ENCODE measurements at regions not wholly inside any gene's neighbourhood (a gene's known extent, or its start where the extent isn't known, plus 50 kb on each side); places are given as distances from the start of the nearest gene placed in this dataset.

DNA sequence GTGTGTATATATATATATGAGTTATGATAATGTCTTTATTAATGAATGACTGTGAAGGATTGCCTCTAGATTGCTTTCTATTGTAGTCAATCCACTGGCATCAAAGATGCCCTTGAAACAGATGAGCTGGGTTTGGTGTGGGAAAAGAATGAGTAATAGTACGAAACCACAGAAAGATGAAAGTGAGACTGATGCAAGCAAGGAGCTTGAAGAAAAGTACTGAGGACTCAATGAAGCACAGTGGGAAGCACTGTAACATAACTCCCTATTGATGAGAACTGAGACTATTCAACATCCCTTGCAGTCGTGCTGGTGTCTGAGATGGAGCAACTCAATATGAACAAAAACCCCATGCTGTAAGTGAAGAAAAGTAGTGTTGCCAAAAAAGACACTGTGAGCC lies 1794.2 kb downstream of the SLITRK5 start:
- Histone ChIP-seq H3K36me3 (ENCODE audit: insufficient read depth, insufficient read length, low read length) (no peaks in the 10 kb centered on the region), H3K27me3 (ENCODE audit: insufficient read depth, insufficient read length) (no peaks in the 10 kb centered on the region), H3K4me3 (ENCODE audit: insufficient read length, low read depth) (no peak overlapping the region), H3K9ac (ENCODE audit: insufficient read length, low read depth) (no peak overlapping the region), H3K9me3 (ENCODE audit: insufficient read depth, low read length) (no peaks in the 10 kb centered on the region), H3K4me1 (ENCODE audit: insufficient read depth, insufficient read length) (no peaks in the 10 kb centered on the region)
- TF ChIP-seq ZNF274 (IDR thresholded peaks at IDR 0.05; ENCODE audit: low read depth, low read length) (no peak), YY1 (IDR thresholded peaks at IDR 0.05; ENCODE audit: insufficient read depth, insufficient read length) (no peak), SUZ12 (IDR thresholded peaks at IDR 0.05; ENCODE audit: extremely low read depth, insufficient read depth, insufficient read length) (no peak)
- no peak for DNase-seq (ENCODE audit: low read depth, low spot score)

GRCh38 chr13:89468081-89468480 lies 1796.9 kb downstream of the SLITRK5 start:
- no peak for TF ChIP-seq SUZ12 (IDR thresholded peaks at IDR 0.05; ENCODE audit: extremely low read depth, insufficient read depth, insufficient read length)
- no peak for TF ChIP-seq ZNF274 (IDR thresholded peaks at IDR 0.05; ENCODE audit: low read depth, low read length)
- TF ChIP-seq YY1 (IDR thresholded peaks at IDR 0.05; ENCODE audit: insufficient read depth, insufficient read length): no peak
- Histone ChIP-seq H3K27me3 (ENCODE audit: insufficient read depth, insufficient read length) (no peaks in the 10 kb centered on the region), H3K9me3 (ENCODE audit: insufficient read depth, low read length) (no peaks in the 10 kb centered on the region), H3K9ac (ENCODE audit: insufficient read length, low read depth) (no peak overlapping the region), H3K4me1 (ENCODE audit: insufficient read depth, insufficient read length) (no peaks in the 10 kb centered on the region), H3K4me3 (ENCODE audit: insufficient read length, low read depth) (no peak overlapping the region), H3K36me3 (ENCODE audit: insufficient read depth, insufficient read length, low read length) (no peaks in the 10 kb centered on the region)
- no peak for DNase-seq (ENCODE audit: low read depth, low spot score)

GRCh38 chr13:89470901-89471300 lies 1799.7 kb downstream of the SLITRK5 start:
- no peak for DNase-seq (ENCODE audit: low read depth, low spot score)
- Histone ChIP-seq H3K9ac (ENCODE audit: insufficient read length, low read depth) (no peak overlapping the region), H3K36me3 (ENCODE audit: insufficient read depth, insufficient read length, low read length) (no peaks in the 10 kb centered on the region), H3K27me3 (ENCODE audit: insufficient read depth, insufficient read length) (no peaks in the 10 kb centered on the region), H3K9me3 (ENCODE audit: insufficient read depth, low read length) (0 out of 2 replicates have a peak, but pooled peaks cover 6% of the 10 kb centered on the region), H3K4me3 (ENCODE audit: insufficient read length, low read depth) (no peak overlapping the region), H3K4me1 (ENCODE audit: insufficient read depth, insufficient read length) (no peaks in the 10 kb centered on the region)
- TF ChIP-seq SUZ12 (IDR thresholded peaks at IDR 0.05; ENCODE audit: extremely low read depth, insufficient read depth, insufficient read length) (no peak), ZNF274 (IDR thresholded peaks at IDR 0.05; ENCODE audit: low read depth, low read length) (no peak), YY1 (IDR thresholded peaks at IDR 0.05; ENCODE audit: insufficient read depth, insufficient read length) (no peak)

- H3K36me3 ChIP-seq (ENCODE audit: insufficient read depth, insufficient read length, low read length): no peaks in the 10 kb centered on the region
- no peaks in the 10 kb centered on the region for H3K27me3 ChIP-seq (ENCODE audit: insufficient read depth, insufficient read length)
- no peaks in the 10 kb centered on the region for H3K4me1 ChIP-seq (ENCODE audit: insufficient read depth, insufficient read length)
- no peak overlapping the region for H3K9ac ChIP-seq (ENCODE audit: insufficient read length, low read depth)
- H3K9me3 ChIP-seq (ENCODE audit: insufficient read depth, low read length): 0 out of 2 replicates have a peak, but pooled peaks cover 6% of the 10 kb centered on the region
- TF ChIP-seq ZNF274 (IDR thresholded peaks at IDR 0.05; ENCODE audit: low read depth, low read length) (no peak), YY1 (IDR thresholded peaks at IDR 0.05; ENCODE audit: insufficient read depth, insufficient read length) (no peak), SUZ12 (IDR thresholded peaks at IDR 0.05; ENCODE audit: extremely low read depth, insufficient read depth, insufficient read length) (no peak)
- no peak for DNase-seq (ENCODE audit: low read depth, low spot score)
- no peak overlapping the region for H3K4me3 ChIP-seq (ENCODE audit: insufficient read length, low read depth)
Observed at GRCh38 chr13:89474432-89474831, 1803.3 kb downstream of the SLITRK5 start.

DNA sequence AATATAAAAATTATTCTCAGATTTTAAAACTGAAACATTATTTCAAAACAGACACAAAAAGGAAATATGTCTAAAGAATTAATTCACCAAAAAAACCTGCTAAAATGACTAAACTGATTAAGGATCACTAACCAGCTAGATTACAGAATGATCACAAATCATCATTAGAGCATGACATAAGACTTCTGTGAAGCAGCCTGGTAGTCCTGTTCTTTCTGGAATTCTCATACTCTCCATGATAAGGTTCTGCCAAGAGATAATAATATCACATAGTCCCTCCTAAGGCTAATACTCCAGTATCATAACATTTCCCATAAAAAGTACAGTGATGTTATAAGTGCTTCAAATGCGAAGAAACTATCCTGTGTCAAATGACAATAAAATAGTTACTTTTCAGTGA lies 1814.9 kb downstream of the SLITRK5 start:
- Histone ChIP-seq H3K9ac (ENCODE audit: insufficient read length, low read depth) (no peak overlapping the region), H3K4me3 (ENCODE audit: insufficient read length, low read depth) (no peak overlapping the region), H3K9me3 (ENCODE audit: insufficient read depth, low read length) (no peaks in the 10 kb centered on the region), H3K27me3 (ENCODE audit: insufficient read depth, insufficient read length) (no peaks in the 10 kb centered on the region), H3K4me1 (ENCODE audit: insufficient read depth, insufficient read length) (no peaks in the 10 kb centered on the region), H3K36me3 (ENCODE audit: insufficient read depth, insufficient read length, low read length) (no peaks in the 10 kb centered on the region)
- no peak for DNase-seq (ENCODE audit: low read depth, low spot score)
- TF ChIP-seq ZNF274 (IDR thresholded peaks at IDR 0.05; ENCODE audit: low read depth, low read length) (no peak), SUZ12 (IDR thresholded peaks at IDR 0.05; ENCODE audit: extremely low read depth, insufficient read depth, insufficient read length) (no peak), YY1 (IDR thresholded peaks at IDR 0.05; ENCODE audit: insufficient read depth, insufficient read length) (no peak)

DNA sequence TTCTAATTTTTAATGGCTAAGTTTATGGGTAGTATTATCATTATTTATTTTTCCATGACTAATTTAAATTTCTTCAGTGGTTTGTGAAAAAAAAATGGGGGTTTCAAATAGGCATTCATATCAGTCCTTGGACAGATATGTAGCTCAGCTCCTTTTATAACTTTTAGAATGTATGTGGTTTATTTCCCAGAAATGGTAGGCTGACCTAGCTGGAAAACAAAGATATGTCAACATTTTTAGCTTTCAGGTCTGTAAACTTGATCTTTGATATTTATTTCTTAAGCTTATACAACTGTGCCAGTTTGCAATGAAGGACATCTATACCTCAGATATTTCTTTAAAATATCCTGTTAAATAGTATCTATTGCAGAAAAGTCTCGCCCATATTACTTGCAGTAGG lies 1815.5 kb downstream of the SLITRK5 start:
- H3K4me1 ChIP-seq (ENCODE audit: insufficient read depth, insufficient read length): no peaks in the 10 kb centered on the region
- H3K9ac ChIP-seq (ENCODE audit: insufficient read length, low read depth): no peak overlapping the region
- no peaks in the 10 kb centered on the region for H3K36me3 ChIP-seq (ENCODE audit: insufficient read depth, insufficient read length, low read length)
- no peaks in the 10 kb centered on the region; the same call in 1 of the 2 replicates for H3K9me3 ChIP-seq (ENCODE audit: insufficient read depth, low read length)
- H3K27me3 ChIP-seq (ENCODE audit: insufficient read depth, insufficient read length): no peaks in the 10 kb centered on the region
- TF ChIP-seq ZNF274 (IDR thresholded peaks at IDR 0.05; ENCODE audit: low read depth, low read length): no peak
- no peak for DNase-seq (ENCODE audit: low read depth, low spot score)
- no peak overlapping the region for H3K4me3 ChIP-seq (ENCODE audit: insufficient read length, low read depth)

GRCh38 chr13:89490661-89491060 lies 1819.5 kb downstream of the SLITRK5 start:
- H3K4me1 ChIP-seq (ENCODE audit: insufficient read depth, insufficient read length): no peaks in the 10 kb centered on the region
- DNase-seq (ENCODE audit: low read depth, low spot score): no peak
- TF ChIP-seq ZNF274 (IDR thresholded peaks at IDR 0.05; ENCODE audit: low read depth, low read length) (no peak), SUZ12 (IDR thresholded peaks at IDR 0.05; ENCODE audit: extremely low read depth, insufficient read depth, insufficient read length) (no peak), YY1 (IDR thresholded peaks at IDR 0.05; ENCODE audit: insufficient read depth, insufficient read length) (no peak)

DNA sequence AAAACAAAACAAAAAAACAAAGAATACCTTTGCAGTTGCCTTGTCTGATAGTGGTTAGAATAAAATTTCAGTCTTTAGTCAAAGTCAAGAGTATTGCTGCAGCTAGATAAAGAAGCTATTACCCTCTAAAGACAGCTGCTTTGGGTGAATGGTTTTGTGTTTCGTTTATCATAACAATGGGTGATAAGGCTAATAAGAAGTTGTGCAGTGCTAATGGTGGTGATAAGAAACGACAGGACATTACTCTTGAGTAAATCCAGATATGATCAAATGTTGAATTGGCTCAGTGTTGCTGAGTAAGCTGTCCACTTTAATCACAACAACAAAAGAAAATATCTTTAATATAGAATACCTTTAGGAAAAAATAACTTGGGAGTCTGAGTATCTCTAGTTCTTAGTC lies 1825.3 kb downstream of the SLITRK5 start:
- no peak overlapping the region for H3K9ac ChIP-seq (ENCODE audit: insufficient read length, low read depth)
- no peak for TF ChIP-seq ZNF274 (IDR thresholded peaks at IDR 0.05; ENCODE audit: low read depth, low read length)
- TF ChIP-seq YY1 (IDR thresholded peaks at IDR 0.05; ENCODE audit: insufficient read depth, insufficient read length): no peak
- TF ChIP-seq SUZ12 (IDR thresholded peaks at IDR 0.05; ENCODE audit: extremely low read depth, insufficient read depth, insufficient read length): no peak
- no peak for DNase-seq (ENCODE audit: low read depth, low spot score)

More at GRCh38 chr13:89490661-89491060, 1819.5 kb downstream of the SLITRK5 start:
- Histone ChIP-seq H3K36me3 (ENCODE audit: insufficient read depth, insufficient read length, low read length) (no peaks in the 10 kb centered on the region), H3K9me3 (ENCODE audit: insufficient read depth, low read length) (peaks cover 8% of the 10 kb centered on the region; the same call in 1 of the 2 replicates), H3K9ac (ENCODE audit: insufficient read length, low read depth) (no peak overlapping the region), H3K4me3 (ENCODE audit: insufficient read length, low read depth) (no peak overlapping the region), H3K27me3 (ENCODE audit: insufficient read depth, insufficient read length) (no peaks in the 10 kb centered on the region)

More for the DNA sequence above, 1825.3 kb downstream of the SLITRK5 start:
- Histone ChIP-seq H3K27me3 (ENCODE audit: insufficient read depth, insufficient read length) (no peaks in the 10 kb centered on the region), H3K36me3 (ENCODE audit: insufficient read depth, insufficient read length, low read length) (no peaks in the 10 kb centered on the region), H3K9me3 (ENCODE audit: insufficient read depth, low read length) (peaks cover 8% of the 10 kb centered on the region; the same call in 1 of the 2 replicates), H3K4me1 (ENCODE audit: insufficient read depth, insufficient read length) (no peaks in the 10 kb centered on the region), H3K4me3 (ENCODE audit: insufficient read length, low read depth) (no peak overlapping the region)
